Activated CD8-positive, alpha-beta T cell treated with anti-CD3 and anti-CD28 coated beads for 36 hours (primary cell): ENCODE measurements at regions not wholly inside any gene's neighbourhood (a gene's known extent, or its start where the extent isn't known, plus 50 kb on each side); places are given as distances from the start of the nearest gene placed in this dataset.
A peak's percentile ranks its signal among the peaks of the same experiment; 100 is the strongest.

Experiments
- ATAC-seq: fragments of 200-7000 bp; cut with Tn5 transposase; one replicate; pipeline ENCODE4 v1.10.0; 2021; ENCODE audit warnings: mild to moderate bottlenecking, moderate library complexity
- CTCF ChIA-PET: fragments of 350-600 bp; sonication (Branson Sonifier 250); formaldehyde crosslinking; loops from one replicate; lab custom pipeline; 2021; ENCODE audit warnings: antibody characterized with exemption; lab: Charles Lee
- POLR2A ChIA-PET: fragments of 350-600 bp; sonication (Branson Sonifier 250); formaldehyde crosslinking; loops from one replicate; lab custom pipeline; 2021; ENCODE audit warnings: antibody characterized with exemption; lab: Charles Lee
- DNase-seq: peaks from one replicate; pipeline ENCODE4 v3.0.0-alpha.2; 2020
- H3K27ac Mint-ChIP-seq: one replicate; pipeline ENCODE4 v1.8.0; 2021; ENCODE audit warnings: mild to moderate bottlenecking, mixed read lengths
- H3K27me3 Mint-ChIP-seq: one replicate; pipeline ENCODE4 v1.8.0; 2021; ENCODE audit warnings: mixed read lengths
- H3K36me3 Mint-ChIP-seq: one replicate; pipeline ENCODE4 v1.8.0; 2021; ENCODE audit warnings: low read depth, mixed read lengths
- H3K4me1 Mint-ChIP-seq: one replicate; pipeline ENCODE4 v1.8.0; 2021; ENCODE audit warnings: low read depth, mixed read lengths
- H3K4me3 Mint-ChIP-seq: one replicate; pipeline ENCODE4 v1.8.0; 2021; ENCODE audit warnings: mild to moderate bottlenecking, moderate library complexity, mixed read lengths
- H3K9me3 Mint-ChIP-seq: one replicate; pipeline ENCODE4 v1.8.0; 2021; ENCODE audit warnings: mixed read lengths
- intact Hi-C: fragments of 100-400 bp; cut with micrococcal nuclease; formaldehyde crosslinking; loops from one replicate; pipeline ENCODE4 v1.10.0; 2022
- TF ChIP-seq, protein P1 (sequence below): fragments of 200-600 bp; IDR thresholded peaks from one replicate; pipeline ENCODE4 v1.8.0; 2022; ENCODE audit warnings: antibody characterized with exemption, mild to moderate bottlenecking

DNA sequence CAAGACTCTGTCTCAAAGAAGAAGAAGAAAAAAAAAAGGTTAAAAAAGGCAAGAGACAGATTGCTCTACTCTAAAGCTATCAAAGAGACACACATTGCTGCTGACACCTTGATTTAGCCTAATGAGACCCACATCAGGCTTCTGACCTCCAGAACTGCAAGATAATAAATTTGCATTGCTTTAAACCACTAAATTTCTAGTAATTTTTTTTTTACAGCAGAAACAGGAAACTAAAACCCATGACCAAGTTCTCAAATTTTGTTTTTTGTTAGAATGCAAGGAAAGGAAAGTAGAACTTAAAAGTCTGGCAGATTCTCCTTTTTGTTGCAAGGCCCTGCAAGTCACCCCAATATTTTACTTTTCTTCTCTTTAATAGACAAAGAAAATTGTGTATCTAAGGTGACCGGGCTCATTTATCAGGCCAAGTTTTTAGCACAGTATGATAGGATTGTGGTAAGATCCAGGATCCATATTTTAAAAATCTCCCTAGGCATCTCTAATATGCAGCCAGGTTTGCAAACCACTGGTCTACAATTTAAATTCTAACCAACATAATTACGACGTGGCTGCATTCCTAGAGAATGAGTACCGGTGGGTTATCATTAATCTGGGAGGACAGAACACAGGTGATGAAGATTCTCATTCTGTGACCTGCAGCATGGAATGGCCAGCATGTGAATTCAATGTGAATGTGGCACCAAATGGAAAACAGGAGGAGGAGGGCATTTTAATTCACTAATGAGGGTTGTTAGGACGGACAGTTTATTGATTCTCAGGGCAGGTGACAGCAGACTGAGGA, 56.7 kb upstream of the MED4 start:
- H3K4me1 Mint-ChIP-seq = peaks cover 68% of the 10 kb centered on the region
- DNase-seq (no peak), ATAC-seq (no peak)
- intact Hi-C loops = no loop called here
- no peaks in the 10 kb centered on the region for H3K27me3 Mint-ChIP-seq
- CTCF ChIA-PET = no interaction called here
- TF ChIP-seq, protein P1, sequence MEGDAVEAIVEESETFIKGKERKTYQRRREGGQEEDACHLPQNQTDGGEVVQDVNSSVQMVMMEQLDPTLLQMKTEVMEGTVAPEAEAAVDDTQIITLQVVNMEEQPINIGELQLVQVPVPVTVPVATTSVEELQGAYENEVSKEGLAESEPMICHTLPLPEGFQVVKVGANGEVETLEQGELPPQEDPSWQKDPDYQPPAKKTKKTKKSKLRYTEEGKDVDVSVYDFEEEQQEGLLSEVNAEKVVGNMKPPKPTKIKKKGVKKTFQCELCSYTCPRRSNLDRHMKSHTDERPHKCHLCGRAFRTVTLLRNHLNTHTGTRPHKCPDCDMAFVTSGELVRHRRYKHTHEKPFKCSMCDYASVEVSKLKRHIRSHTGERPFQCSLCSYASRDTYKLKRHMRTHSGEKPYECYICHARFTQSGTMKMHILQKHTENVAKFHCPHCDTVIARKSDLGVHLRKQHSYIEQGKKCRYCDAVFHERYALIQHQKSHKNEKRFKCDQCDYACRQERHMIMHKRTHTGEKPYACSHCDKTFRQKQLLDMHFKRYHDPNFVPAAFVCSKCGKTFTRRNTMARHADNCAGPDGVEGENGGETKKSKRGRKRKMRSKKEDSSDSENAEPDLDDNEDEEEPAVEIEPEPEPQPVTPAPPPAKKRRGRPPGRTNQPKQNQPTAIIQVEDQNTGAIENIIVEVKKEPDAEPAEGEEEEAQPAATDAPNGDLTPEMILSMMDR = no peak
- peak overlapping the region; percentile 29 for H3K4me3 Mint-ChIP-seq
- H3K27ac Mint-ChIP-seq = peak overlapping the region; percentile 83
- H3K36me3 Mint-ChIP-seq = peaks cover 2% of the 10 kb centered on the region
- POLR2A ChIA-PET = no interaction called here
- H3K9me3 Mint-ChIP-seq = peaks cover 6% of the 10 kb centered on the region

GRCh38 chr13:48148454-48148853, 53.5 kb upstream of the MED4 start:
- ATAC-seq (peak; percentile 32), DNase-seq (no peak)
- intact Hi-C loops = no loop called here
- peak overlapping the region; percentile 58 for H3K27ac Mint-ChIP-seq
- H3K27me3 Mint-ChIP-seq = no peaks in the 10 kb centered on the region
- ChIA-PET POLR2A (interaction anchor here (1.1 kb wide), 1 partner anchor 18 kb away, joined by 4 read pairs; no protein-coding TSS in a partner anchor), CTCF (interaction anchor here (1.0 to 1.6 kb wide), 3 partner anchors 13 to 86 kb away, joined by 3 to 6 read pairs (median 4); no protein-coding TSS in a partner anchor)
- H3K4me1 Mint-ChIP-seq = peaks cover 59% of the 10 kb centered on the region
- TF ChIP-seq, protein P1 = no peak
- H3K9me3 Mint-ChIP-seq = peaks cover 9% of the 10 kb centered on the region
- no peak overlapping the region for H3K4me3 Mint-ChIP-seq
- peaks cover 11% of the 10 kb centered on the region for H3K36me3 Mint-ChIP-seq

DNA sequence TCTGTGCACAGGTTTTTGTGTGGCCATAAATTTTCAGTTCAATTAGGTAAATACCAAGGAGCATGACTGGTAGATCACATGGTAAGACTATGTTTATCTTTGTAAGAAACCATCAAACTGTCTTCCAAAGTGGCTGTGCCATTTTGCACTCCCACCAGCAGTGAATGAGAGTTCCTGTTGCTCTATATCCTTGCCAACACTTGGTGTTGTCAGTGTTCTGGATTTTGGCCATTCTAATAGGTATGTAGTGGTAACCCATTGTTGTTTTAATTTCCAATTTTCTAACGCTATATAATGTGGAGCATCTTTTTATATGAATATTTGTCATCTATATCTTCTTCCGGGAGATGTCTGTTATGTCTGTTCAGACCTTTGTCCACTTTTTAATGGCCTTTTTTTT, 51.7 kb upstream of the MED4 start:
- ATAC-seq = no peak
- ChIA-PET POLR2A (no interaction called here), CTCF (no interaction called here)
- Mint-ChIP-seq H3K27ac (no peak overlapping the region), H3K27me3 (no peaks in the 10 kb centered on the region), H3K4me1 (peaks cover 48% of the 10 kb centered on the region), H3K36me3 (peaks cover 11% of the 10 kb centered on the region), H3K4me3 (no peak overlapping the region), H3K9me3 (peaks cover 9% of the 10 kb centered on the region)
- intact Hi-C loops = no loop called here
- TF ChIP-seq, protein P1 = no peak
- DNase-seq = no peak

GRCh38 chr13:48146122-48146521, 51.2 kb upstream of the MED4 start:
- intact Hi-C loops = no loop called here
- peaks cover 9% of the 10 kb centered on the region for H3K9me3 Mint-ChIP-seq
- no peak for ATAC-seq
- H3K27me3 Mint-ChIP-seq = no peaks in the 10 kb centered on the region
- H3K4me3 Mint-ChIP-seq = no peak overlapping the region
- peaks cover 43% of the 10 kb centered on the region for H3K4me1 Mint-ChIP-seq
- peaks cover 11% of the 10 kb centered on the region for H3K36me3 Mint-ChIP-seq
- POLR2A ChIA-PET = no interaction called here
- no peak for DNase-seq
- H3K27ac Mint-ChIP-seq = no peak overlapping the region
- TF ChIP-seq, protein P1 = no peak
- CTCF ChIA-PET = no interaction called here
